ENCODE measurements at regions not wholly inside any gene's neighbourhood (a gene's known extent, or its start where the extent isn't known, plus 50 kb on each side); places are given as distances from the start of the nearest gene placed in this dataset.
"Not testable (repeated sequence)": the region's sequence is repeated elsewhere in the genome, so short reads cannot be mapped to it uniquely, and the experiment has no call there.

DNA sequence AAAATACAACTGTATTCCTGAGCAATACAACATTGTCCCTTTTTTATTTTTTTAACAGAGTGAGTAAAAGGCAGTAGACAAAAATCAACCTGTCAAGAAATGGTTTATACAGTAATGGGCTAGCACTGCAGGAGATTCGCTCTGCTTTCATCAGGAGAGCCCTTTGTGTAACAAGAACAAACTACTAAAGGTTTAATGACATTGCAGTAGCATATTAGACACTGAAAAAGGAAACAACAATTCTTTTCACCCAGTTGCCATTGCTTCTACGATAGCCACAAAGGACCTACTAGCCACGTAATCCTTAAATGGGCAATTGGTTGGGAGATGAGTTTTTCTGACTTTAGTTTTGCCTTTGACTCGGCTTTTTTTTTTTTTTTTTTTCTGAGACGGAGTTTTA, 319.8 kb upstream of the TRPM3 start:
- in situ Hi-C loops (cut with MboI; ENCODE audit: low pct_unique_long_range_greater_than_20kb, low sequenced_read_pairs): no loop called here
- no peak for DNase-seq

DNA sequence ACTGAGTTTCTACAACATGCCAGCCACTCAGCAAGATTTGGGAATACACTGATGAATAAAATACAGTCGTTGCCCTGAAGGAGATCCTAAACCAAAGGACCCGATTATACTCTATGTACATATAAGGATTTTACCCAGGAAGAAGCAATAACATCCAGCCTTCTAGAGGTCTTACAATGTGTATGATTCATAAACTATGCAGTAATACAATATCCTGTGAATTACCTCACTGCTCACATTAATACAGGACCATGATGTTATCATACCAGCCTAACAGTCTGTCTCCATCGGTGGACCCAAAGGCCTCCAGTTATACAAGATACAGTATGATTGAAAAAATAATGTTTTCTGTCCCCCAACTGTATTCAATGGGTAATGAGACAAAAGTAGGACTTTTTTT, 310.5 kb upstream of the TRPM3 start:
- DNase-seq: no peak
- in situ Hi-C loops (cut with MboI; ENCODE audit: low pct_unique_long_range_greater_than_20kb, low sequenced_read_pairs): no loop called here

DNA sequence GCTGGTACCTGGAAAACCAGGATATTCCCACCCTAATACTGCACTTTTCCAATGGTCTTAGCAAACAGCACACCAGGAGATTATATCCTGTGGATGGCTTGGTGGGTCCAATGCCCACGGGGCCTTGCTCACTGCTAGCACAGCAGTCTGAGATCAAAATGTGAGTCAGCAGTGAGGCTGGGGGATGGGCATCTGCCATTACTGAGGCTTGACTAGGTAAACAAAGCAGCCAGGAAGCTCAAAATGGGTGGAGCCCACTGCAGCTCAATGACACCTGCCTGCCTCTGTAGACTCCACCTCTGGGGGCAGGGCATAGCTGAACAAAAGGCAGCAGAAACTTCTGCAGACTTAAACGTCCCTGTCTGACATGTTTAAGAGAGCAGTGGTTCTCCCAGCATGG, 285.9 kb upstream of the TRPM3 start:
- DNase-seq: not testable (repeated sequence)
- in situ Hi-C loops (cut with MboI; ENCODE audit: low pct_unique_long_range_greater_than_20kb, low sequenced_read_pairs): loop anchor here (25.0 kb wide), 1 partner anchor 95 kb away; no protein-coding TSS in a partner anchor

DNA sequence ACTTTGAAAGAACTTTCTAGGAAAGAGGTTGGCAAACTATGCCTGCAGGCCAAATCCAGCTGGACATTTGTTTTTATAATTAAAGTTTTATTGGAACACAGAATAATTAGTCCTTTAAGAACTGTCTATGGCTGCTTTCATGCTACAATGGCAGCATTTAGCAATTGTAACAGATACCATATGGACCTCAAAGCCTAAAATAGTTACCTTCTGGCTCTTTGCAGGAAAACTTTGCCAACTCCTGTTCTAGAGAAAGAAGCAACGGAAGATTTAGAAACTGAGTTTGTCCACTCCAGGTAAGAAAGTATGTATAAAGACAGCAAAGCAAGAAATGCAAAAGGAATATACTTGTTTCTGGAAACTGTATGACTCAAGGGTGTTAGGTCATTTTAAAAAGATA, 281.7 kb upstream of the TRPM3 start:
- in situ Hi-C loops (cut with MboI; ENCODE audit: low pct_unique_long_range_greater_than_20kb, low sequenced_read_pairs): loop anchor here (25.0 kb wide), 1 partner anchor 91 kb away; no protein-coding TSS in a partner anchor
- DNase-seq: no peak

DNA sequence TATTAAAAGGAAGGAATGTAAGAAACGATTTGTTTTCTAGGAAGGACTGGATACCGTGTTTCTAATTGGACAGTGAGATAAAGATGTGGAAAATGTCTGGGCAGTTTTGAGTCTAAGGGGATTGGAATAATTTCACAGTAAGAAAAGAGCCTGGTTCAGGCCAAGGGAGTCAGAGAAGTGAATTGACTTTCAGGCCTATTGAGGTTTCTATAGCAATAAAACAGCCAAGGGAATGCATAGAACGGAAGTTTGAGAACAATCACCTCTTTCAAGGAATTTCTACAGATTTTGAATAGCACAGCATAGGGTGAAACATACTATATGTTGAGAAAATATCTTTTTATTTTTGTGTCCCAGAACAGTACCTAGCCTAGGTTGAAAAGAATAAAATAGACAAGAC, 271.6 kb upstream of the TRPM3 start:
- no peak for DNase-seq
- in situ Hi-C loops (cut with MboI; ENCODE audit: low pct_unique_long_range_greater_than_20kb, low sequenced_read_pairs): no loop called here

DNA sequence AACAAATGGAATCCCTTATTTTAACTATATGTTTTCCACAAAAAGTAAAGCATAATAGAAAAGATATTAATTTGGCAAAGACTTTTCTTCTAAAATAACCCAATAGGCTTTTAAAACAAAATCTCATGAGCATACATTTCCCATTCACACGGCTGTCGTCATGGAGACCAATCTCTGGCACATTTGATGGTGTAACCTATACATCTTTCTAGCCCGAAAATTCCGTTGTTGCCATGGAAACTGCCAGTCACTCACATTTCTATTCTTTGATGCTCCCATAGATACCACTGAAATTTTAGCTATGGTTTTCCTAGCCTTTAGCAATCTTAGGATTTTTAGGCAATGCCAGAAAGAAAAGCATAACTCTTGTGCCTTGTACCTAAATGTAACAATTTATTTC, 262.9 kb upstream of the TRPM3 start:
- no peak for DNase-seq
- in situ Hi-C loops (cut with MboI; ENCODE audit: low pct_unique_long_range_greater_than_20kb, low sequenced_read_pairs): no loop called here

GRCh38 chr9:71383308-71383940, 262.0 kb upstream of the TRPM3 start:
- DNase-seq: no peak
- in situ Hi-C loops (cut with MboI; ENCODE audit: low pct_unique_long_range_greater_than_20kb, low sequenced_read_pairs): no loop called here

GRCh38 chr9:71368157-71368556, 246.7 kb upstream of the TRPM3 start:
- in situ Hi-C loops (cut with MboI; ENCODE audit: low pct_unique_long_range_greater_than_20kb, low sequenced_read_pairs): no loop called here
- DNase-seq: no peak

DNA sequence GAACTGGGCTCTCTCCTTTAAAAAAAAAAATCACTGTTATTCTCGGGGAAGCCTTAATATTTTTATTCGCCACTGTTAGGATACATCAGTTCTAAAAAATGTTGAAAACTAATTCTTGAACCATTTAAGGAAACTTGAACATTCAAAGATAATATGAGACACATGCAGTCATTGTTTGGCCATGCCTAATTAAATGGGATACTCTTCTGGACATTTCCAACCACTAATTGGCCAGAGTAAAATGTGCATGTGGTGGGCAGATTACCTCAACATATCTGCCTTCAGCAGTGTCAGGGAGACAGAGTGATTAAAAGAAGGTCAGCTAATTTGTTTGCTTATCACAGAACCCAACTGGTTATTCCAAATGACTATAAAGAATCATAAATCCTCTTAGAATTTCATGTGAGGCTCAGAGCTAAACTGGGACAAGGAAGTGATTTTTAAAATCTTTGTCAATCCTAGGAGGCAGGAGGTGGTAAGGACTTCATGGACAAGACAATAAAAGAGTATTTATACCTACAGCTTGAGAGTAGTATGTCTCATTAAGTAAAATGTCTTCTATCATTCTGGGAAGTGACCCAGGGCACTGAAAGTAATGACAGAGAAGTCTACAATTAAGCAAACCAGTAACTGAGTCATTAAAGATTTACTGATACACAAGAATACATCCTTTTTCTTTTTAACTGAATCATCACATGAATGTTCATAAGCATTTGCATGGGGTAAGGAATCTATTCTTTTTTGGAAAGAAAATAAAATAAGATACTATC, 242.9 kb upstream of the TRPM3 start:
- DNase-seq: no peak
- in situ Hi-C loops (cut with MboI; ENCODE audit: low pct_unique_long_range_greater_than_20kb, low sequenced_read_pairs): no loop called here

GRCh38 chr9:71363286-71363961, 242.0 kb upstream of the TRPM3 start:
- in situ Hi-C loops (cut with MboI; ENCODE audit: low pct_unique_long_range_greater_than_20kb, low sequenced_read_pairs): no loop called here
- DNase-seq: no peak

GRCh38 chr9:71361357-71361756, 239.9 kb upstream of the TRPM3 start:
- in situ Hi-C loops (cut with MboI; ENCODE audit: low pct_unique_long_range_greater_than_20kb, low sequenced_read_pairs): no loop called here
- no peak for DNase-seq

DNA sequence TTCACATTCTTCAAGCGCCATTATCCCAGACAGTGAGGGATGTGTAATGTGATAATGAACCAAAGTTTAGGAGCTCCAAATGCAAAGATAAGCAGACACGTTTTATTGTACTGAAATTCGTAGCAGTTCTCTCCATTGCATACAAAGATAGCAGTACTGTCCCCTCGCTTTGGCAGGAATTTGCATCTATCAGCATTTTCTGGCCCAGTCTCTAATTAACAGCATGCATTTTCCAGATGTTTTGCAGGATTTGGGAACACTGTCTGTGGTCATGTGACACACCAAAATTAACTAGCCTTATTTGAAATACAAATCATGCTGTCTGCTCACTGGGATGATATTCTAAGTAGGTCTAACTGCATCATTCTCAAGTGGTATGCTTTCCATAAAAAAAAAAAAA, 235.9 kb upstream of the TRPM3 start:
- no peak for DNase-seq
- in situ Hi-C loops (cut with MboI; ENCODE audit: low pct_unique_long_range_greater_than_20kb, low sequenced_read_pairs): no loop called here

- no peak for DNase-seq
- in situ Hi-C loops (cut with MboI; ENCODE audit: low pct_unique_long_range_greater_than_20kb, low sequenced_read_pairs): no loop called here
Measured at GRCh38 chr9:71355884-71356283, 234.5 kb upstream of the TRPM3 start.

- in situ Hi-C loops (cut with MboI; ENCODE audit: low pct_unique_long_range_greater_than_20kb, low sequenced_read_pairs): no loop called here
- DNase-seq: no peak
Measured at GRCh38 chr9:71353720-71354119, 232.3 kb upstream of the TRPM3 start.

DNA sequence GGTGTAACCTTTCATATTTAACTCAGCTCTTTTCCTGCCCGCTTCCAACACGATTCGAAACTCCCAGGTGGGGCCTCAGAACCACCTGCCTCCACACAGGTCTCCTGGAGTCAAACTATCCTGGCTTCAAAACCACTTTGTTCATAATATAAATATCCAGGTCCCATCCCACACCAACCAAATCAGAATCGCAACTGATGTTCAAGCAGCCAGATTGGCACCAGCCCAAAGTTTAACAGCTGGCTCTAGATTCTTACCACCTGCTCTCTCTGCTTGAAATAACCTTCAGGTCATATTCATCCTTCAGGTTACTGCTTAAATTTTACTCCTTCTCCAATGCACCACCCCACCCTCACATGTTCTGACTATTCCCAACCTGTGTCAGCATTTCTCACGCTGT, 231.4 kb upstream of the TRPM3 start:
- DNase-seq: no peak
- in situ Hi-C loops (cut with MboI; ENCODE audit: low pct_unique_long_range_greater_than_20kb, low sequenced_read_pairs): no loop called here

DNA sequence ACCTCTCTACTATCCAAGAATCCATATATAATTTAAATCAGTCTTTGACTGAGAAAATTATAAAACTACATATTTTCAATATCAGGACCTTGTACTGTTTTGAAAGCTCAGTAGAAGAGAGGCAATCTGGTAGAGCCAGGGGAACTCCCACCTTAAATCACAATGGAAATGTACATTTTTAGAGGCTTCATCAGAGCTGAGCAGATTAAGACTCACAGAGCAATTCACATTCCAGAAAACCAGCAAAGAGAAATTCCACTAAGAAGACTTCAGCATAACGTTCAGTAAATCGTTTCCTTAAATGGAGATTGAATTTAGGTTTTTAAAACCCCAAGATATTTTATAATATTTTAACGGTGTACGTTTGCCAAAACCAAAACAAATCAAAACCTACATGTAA, 227.8 kb upstream of the TRPM3 start:
- in situ Hi-C loops (cut with MboI; ENCODE audit: low pct_unique_long_range_greater_than_20kb, low sequenced_read_pairs): no loop called here
- DNase-seq: no peak

GRCh38 chr9:71333321-71333720, 211.9 kb upstream of the TRPM3 start:
- DNase-seq: no peak
- in situ Hi-C loops (cut with MboI; ENCODE audit: low pct_unique_long_range_greater_than_20kb, low sequenced_read_pairs): no loop called here

GRCh38 chr9:71331603-71332002, 210.2 kb upstream of the TRPM3 start:
- DNase-seq: no peak
- in situ Hi-C loops (cut with MboI; ENCODE audit: low pct_unique_long_range_greater_than_20kb, low sequenced_read_pairs): no loop called here

- in situ Hi-C loops (cut with MboI; ENCODE audit: low pct_unique_long_range_greater_than_20kb, low sequenced_read_pairs): no loop called here
- DNase-seq: no peak
Measured at GRCh38 chr9:71329873-71330272, 208.5 kb upstream of the TRPM3 start.

- in situ Hi-C loops (cut with MboI; ENCODE audit: low pct_unique_long_range_greater_than_20kb, low sequenced_read_pairs): no loop called here
- DNase-seq: no peak
Measured at GRCh38 chr9:71326360-71326759, 204.9 kb upstream of the TRPM3 start.

All from KBM-7 (cell line).